NB4 (cell line): ENCODE measurements at regions not wholly inside any gene's neighbourhood (a gene's known extent, or its start where the extent isn't known, plus 50 kb on each side); places are given as distances from the start of the nearest gene placed in this dataset.

Experiments
- POLR2A ChIP-seq: IDR thresholded peaks from 2 replicates; pipeline ENCODE4 v1.6.1; 2011; ENCODE audit warnings: mild to moderate bottlenecking; ENCODE audit not compliant: insufficient read length; ENCODE audit errors: extremely low read depth
- TF ChIP-seq, protein P1 (sequence below): IDR thresholded peaks from one replicate; pipeline ENCODE4 v1.5.1; 2012; ENCODE audit warnings: low read depth, low read length

GRCh38 chr15:94580211-94580885 is 349.0 kb downstream of the MCTP2 start:
- TF ChIP-seq, protein P1, sequence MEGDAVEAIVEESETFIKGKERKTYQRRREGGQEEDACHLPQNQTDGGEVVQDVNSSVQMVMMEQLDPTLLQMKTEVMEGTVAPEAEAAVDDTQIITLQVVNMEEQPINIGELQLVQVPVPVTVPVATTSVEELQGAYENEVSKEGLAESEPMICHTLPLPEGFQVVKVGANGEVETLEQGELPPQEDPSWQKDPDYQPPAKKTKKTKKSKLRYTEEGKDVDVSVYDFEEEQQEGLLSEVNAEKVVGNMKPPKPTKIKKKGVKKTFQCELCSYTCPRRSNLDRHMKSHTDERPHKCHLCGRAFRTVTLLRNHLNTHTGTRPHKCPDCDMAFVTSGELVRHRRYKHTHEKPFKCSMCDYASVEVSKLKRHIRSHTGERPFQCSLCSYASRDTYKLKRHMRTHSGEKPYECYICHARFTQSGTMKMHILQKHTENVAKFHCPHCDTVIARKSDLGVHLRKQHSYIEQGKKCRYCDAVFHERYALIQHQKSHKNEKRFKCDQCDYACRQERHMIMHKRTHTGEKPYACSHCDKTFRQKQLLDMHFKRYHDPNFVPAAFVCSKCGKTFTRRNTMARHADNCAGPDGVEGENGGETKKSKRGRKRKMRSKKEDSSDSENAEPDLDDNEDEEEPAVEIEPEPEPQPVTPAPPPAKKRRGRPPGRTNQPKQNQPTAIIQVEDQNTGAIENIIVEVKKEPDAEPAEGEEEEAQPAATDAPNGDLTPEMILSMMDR, result no peak
- TF ChIP-seq POLR2A, result no peak
